HG02852 (cell line): ENCODE measurements at regions not wholly inside any gene's neighbourhood (a gene's known extent, or its start where the extent isn't known, plus 50 kb on each side); places are given as distances from the start of the nearest gene placed in this dataset.

Experiments
- ATAC-seq: cut with Tn5 transposase; IDR thresholded peaks from one replicate; pipeline ENCODE4 v1.9.1; 2021; ENCODE audit warnings: mild to moderate bottlenecking, moderate library complexity; ENCODE audit not compliant: unreplicated experiment

GRCh38 chr5:67400752-67401151, 204.2 kb upstream of the CD180 start:
- ATAC-seq, result no peak

DNA sequence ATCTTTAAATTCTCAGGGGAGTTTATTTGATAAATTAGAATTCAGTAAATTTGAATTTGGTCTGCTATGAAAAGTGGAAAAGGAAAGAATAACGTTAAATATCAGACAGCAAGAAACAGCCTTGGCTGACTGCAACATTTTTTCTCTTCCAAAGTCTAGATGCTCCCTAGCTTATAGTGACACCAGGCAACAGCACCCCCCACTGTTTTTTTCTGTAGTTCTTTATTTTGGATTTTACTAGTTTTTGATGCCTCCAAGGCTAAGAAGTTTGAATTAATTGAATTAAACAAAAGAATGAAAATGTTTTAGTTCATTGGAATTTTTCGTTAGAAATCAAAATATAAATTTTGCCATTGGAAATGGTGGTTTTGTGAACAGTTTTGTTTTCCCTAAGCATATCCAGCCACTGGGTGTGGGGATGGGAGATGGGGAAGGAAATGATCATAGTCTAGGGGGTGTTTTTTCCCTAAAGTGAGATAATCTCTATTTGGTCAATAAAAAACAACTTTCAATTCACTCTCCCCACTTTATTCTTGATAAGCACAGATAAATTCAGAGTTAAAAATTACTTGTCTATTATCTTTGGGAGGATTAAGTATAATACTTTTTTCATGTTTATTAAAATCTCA, 199.3 kb upstream of the CD180 start:
- ATAC-seq, result no peak

DNA sequence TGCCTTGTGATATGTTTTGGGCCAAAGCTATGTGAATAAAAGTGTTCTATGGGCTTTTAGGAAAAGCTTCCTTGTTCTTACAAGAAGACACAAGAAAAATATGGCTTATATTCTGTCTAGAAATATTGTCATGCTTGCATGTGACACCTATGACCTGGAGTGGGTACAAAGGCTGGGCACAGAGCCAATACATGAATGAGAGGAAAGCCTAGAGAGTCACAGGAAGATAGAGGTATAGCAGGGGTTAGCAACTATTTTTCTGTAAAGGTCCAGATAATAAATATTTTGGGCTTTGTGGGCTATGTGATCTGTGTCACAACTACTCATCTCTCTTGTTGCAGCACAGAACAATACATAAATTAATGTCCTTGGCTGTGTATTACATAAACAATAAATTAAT, 196.6 kb upstream of the CD180 start:
- ATAC-seq, result no peak

GRCh38 chr5:67390935-67391334, 194.3 kb upstream of the CD180 start:
- no peak for ATAC-seq

DNA sequence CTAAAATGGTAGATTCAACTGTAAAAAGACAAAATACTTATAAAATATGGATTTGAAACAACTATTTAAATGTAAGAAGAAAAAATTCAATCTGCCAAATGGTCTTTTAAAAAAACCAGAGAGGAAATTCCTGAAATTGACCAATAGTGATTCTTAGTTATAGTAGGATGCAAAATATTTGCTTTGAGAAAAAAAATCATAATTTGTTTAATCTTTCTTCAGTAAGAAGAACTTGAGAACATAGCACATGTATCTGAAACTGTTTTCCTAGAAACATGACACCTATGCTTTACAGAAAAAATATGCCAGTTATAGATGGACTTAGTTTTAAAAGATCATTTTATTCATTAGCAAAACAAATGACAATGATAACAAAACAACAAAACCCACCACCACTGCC, 186.9 kb upstream of the CD180 start:
- ATAC-seq, result no peak

DNA sequence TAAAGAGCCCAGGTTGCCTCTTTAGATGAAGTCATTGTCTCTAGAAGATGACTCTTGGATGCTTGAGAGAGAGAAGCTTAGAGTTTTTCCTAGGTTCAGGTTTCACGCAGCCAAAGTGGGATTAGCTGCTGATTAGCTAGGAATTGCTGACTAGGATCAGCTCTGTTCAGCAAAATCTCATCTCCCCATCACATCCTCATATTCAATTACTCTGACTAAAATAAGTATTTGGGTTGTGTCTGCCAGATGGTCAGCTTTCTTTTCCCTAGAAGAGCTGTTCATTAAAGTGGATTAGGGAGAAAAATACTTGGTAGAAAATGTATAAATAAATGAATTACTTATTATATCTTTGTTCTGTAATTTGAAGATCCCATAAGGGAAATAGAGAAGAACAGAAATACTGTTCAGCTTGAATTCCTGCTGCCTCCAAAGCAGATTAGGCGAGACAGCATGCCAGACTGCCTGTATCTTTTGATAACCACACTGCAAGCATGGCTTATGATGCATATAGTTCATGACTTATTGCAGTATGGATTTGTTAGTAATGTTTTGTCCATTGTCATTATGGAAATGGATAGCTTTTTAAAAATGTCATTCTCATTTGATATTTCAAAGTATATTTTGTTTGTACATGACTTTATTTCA, 184.8 kb upstream of the CD180 start:
- no peak for ATAC-seq

- no peak for ATAC-seq
Observed at GRCh38 chr5:67380431-67380830, 183.8 kb upstream of the CD180 start.

DNA sequence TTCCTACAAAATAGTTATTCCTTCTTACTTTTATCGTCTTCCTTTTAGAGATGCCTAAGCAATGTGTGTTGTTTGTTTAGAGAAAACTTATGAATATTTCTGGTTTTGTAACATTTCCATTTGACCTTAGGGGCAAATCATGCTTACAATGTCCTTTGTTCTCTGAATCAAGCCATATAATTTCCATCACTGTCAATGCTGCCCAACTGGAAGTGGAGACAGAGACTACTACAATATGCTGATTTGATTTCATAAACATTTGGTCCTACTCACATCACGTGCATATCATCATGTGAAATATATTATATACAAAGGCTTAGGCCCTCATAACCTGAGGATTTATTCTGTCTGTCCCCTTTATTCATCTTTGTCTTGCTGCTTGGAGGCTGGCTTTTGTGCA, 183.2 kb upstream of the CD180 start:
- no peak for ATAC-seq

DNA sequence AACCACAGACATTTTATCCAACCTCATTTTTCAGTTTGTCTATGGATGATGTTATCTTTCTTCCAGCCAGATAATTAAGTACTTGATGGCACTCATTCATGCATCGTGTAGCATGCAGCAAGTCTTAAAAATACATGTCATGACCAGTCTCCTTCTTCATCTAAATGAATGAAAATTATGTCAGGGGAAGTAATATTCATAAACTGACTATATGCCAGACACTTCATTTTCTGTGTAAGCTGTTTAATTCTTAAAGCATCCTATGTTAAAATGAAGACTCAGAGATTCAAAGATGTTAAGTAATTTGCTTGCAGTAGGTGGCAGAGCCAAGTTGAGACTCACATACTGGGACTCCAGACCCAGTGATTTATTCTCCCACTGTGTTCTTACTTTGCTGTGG, 181.7 kb upstream of the CD180 start:
- ATAC-seq, result no peak

GRCh38 chr5:67377631-67378030, 181.0 kb upstream of the CD180 start:
- ATAC-seq, result no peak

DNA sequence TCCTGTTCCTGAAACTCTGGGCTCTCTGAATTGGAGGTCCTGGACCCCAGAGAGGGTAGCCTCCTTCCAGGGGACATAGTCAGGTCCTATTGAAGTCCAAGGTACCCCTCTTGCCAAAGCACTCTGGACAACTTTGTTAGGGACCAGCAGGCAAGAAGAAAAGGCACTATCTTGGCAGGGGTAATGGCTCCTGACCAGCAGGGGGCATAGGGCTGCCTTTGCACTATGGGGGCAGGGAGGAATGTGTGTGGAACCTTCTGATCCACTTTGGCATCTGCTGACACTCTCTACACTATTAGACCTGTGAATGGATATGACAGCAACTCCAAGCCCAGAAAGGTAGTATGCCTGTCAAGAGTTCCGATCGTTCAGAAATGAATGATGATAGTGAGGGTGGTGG, 179.0 kb upstream of the CD180 start:
- ATAC-seq, result no peak

DNA sequence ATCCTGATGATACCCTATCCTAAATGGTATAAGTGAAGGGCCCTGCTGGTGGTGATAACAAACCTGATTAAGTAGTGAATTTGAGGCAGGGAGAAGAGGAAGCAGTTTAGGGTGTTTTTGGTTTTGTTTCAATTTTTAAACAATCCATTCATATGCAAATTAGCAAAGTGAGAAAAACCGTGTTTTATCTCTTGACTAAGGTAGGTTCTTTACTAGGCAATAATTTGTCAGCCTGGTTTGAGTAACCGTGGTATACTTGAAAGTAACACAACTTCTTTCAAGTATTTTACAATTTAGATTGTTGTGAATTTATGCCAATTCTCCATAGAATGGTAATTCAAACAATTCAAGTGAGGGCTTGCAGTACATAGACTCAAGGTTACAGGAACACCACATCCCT, 177.8 kb upstream of the CD180 start:
- ATAC-seq, result no peak

DNA sequence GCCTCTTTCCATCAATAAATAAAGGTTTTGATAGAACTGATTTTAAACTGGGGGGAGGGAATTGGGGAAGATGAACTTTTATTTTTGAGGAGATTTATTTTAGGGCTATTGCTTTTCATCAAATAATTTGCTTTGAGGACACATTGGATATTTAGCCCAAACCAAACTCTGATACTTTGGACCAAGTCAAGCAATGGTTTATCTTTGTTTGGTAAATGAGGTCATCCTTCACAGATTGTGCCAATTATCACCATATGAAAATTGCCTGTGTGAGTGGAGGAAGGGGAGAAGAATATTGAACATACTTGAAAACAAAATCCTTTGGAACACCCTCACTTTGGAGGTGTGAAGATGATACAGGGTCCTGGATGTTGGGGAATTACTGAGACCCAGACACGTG, 176.9 kb upstream of the CD180 start:
- ATAC-seq, result no peak

- ATAC-seq, result no peak
Observed at GRCh38 chr5:67372887-67373286, 176.3 kb upstream of the CD180 start.

DNA sequence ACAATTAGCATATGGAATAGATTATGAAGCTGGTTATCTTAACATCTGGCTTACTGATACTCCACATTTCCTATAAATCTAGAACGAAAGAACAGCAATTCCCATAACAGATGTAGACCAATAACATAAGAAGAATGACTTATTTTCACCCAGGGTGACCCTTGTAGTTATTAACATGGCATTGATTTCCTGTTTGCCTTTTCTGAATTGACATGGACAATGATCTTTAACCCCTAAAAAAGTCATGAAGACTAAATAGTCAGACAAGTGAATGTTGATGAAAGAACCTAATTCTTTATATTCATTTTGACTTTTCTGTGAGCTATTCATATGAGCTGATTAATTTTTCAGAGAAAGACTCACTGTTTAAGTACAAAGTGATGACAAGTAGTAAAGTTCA, 175.3 kb upstream of the CD180 start:
- ATAC-seq, result no peak

- ATAC-seq, result no peak
Observed at GRCh38 chr5:67366691-67367395, 170.2 kb upstream of the CD180 start.

GRCh38 chr5:67366276-67366675, 169.7 kb upstream of the CD180 start:
- ATAC-seq, result no peak

GRCh38 chr5:67364381-67364970, 167.9 kb upstream of the CD180 start:
- ATAC-seq, result no peak

- no peak for ATAC-seq
Observed at GRCh38 chr5:67363963-67364362, 167.4 kb upstream of the CD180 start.

GRCh38 chr5:67363180-67363709, 166.6 kb upstream of the CD180 start:
- ATAC-seq, result no peak

DNA sequence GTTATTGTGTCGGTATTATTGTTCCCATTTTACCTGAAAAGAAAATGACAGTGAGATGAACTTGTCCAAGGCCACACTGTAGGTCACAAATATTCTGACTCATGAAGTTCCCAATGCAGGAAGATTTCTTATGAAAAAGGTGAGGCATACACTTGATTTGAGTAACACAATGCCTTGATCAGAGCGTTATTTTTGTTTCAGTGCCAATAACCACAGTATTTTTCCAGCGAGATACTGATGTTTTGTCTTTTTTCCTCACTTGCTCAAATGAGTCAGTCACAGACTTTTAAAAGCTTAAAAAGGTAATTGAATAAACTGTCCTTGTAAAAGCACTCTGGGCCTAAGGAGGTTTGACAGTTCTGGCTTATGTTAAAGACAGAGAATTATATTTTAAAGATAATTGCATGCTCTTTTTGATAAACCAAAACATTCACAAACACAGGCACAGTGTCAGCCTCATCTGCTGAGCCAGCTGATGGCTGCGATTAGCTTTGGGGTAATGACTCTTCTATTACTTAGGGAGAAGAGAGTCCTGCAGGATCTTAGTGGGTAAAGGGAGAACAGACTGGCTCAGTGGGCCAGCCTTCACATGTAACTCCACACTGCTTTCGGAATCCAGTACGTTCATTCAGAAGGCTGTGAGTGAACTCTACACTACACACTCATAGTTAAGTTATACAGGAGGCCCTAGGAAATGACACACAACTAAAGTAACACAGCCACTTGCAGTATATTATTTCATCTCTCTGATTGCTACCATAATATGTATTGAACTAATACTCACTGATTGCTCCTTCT, 165.5 kb upstream of the CD180 start:
- no peak for ATAC-seq
